HG03139 (cell line): ENCODE measurements at regions not wholly inside any gene's neighbourhood (a gene's known extent, or its start where the extent isn't known, plus 50 kb on each side); places are given as distances from the start of the nearest gene placed in this dataset.

ENCODE experiments used
- ATAC-seq: cut with Tn5 transposase; IDR thresholded peaks from one replicate; pipeline ENCODE4 v1.9.1; 2021; ENCODE audit not compliant: unreplicated experiment

- ATAC-seq = no peak
Measured at GRCh38 chr3:72193771-72194430, 409.0 kb upstream of the PROK2 start.

- no peak for ATAC-seq
Measured at GRCh38 chr3:72192572-72192971, 407.6 kb upstream of the PROK2 start.

GRCh38 chr3:72191209-72191960 is 406.4 kb upstream of the PROK2 start:
- no peak for ATAC-seq

GRCh38 chr3:72190050-72190449 is 405.1 kb upstream of the PROK2 start:
- no peak for ATAC-seq

- ATAC-seq = no peak
Measured at GRCh38 chr3:72189339-72189738, 404.4 kb upstream of the PROK2 start.

DNA sequence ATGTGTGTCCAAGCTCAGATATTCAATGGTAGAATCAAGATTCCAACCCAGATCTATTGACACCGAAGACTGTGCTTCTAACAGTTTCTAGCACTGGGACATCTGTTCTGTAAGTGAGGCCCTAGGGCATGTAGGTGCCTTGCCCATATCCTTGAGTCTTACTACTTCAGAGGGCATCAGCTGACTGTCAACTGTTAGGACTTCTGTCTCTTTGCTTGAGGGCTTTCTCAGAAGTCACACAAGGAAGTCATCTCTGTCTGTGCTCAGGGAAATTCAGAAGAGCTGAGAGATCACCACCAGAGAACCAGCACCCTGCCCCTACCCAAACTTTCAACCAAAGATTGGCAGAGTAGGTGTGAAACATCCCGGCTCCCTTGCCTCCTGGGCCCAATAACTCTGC is 403.6 kb upstream of the PROK2 start:
- no peak for ATAC-seq

- ATAC-seq = no peak
Measured at GRCh38 chr3:72187131-72187530, 402.2 kb upstream of the PROK2 start.

DNA sequence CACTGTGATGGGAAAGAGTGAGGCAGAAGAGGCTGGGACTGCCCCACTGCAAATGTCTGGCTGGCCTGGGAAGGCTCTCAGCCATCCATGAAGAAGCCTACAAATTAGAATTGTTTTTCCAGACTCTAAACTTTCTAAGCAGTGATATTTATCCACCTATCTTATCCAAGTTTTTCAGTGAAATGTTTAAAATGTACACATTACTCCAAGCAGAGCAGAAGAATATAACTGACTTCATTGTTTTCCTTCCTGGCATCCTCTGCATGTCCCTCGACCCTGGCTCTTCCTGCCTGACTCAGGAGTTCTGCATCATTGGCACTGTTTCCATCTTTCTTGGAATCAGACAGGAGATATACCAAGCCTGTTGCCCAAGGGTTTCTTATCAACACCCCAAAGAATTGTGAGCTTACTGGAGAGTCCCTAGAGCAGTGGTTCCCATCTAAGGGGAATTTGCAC is 401.5 kb upstream of the PROK2 start:
- no peak for ATAC-seq

GRCh38 chr3:72185549-72186399 is 400.8 kb upstream of the PROK2 start:
- no peak for ATAC-seq

GRCh38 chr3:72183489-72183888 is 398.5 kb upstream of the PROK2 start:
- ATAC-seq = no peak

- no peak for ATAC-seq
Measured at GRCh38 chr3:72182206-72182605, 397.3 kb upstream of the PROK2 start.

- no peak for ATAC-seq
Measured at GRCh38 chr3:72181251-72181650, 396.3 kb upstream of the PROK2 start.

GRCh38 chr3:72180405-72180804 is 395.5 kb upstream of the PROK2 start:
- ATAC-seq = no peak

GRCh38 chr3:72179107-72179464 is 394.1 kb upstream of the PROK2 start:
- no peak for ATAC-seq

DNA sequence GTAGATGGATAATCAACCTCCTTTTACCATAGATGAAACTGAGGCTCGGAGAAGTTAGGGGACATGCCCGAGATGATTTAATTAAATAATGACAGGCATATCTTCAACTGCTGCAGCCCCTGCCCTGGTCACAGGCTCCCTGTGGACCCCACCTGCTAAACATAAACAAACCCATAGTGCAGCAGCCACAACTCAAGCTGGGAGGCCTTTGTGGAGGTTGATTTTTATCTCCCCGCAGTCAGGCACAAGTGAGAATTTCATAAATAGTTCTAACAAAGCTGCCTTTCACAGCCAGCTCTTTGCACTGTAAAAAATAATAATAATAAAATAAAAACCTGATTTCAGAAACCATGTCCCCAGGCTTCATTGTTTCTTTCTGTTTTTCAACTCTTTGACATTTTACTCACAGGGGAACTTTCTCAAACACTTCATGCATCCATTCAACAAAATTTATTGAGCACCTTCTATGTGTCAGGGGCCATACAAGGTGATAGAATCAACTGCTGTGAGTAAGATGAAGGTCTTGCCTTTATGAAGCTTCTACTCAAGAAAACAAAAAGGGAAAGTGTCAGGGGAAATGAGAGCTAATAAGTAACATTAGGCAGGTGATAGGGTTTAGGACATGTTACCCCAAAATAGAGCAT is 393.6 kb upstream of the PROK2 start:
- no peak for ATAC-seq

- no peak for ATAC-seq
Measured at GRCh38 chr3:72177075-72178050, 392.4 kb upstream of the PROK2 start.

- peak; percentile 88 for ATAC-seq
Measured at GRCh38 chr3:72176537-72177041, 391.6 kb upstream of the PROK2 start.

DNA sequence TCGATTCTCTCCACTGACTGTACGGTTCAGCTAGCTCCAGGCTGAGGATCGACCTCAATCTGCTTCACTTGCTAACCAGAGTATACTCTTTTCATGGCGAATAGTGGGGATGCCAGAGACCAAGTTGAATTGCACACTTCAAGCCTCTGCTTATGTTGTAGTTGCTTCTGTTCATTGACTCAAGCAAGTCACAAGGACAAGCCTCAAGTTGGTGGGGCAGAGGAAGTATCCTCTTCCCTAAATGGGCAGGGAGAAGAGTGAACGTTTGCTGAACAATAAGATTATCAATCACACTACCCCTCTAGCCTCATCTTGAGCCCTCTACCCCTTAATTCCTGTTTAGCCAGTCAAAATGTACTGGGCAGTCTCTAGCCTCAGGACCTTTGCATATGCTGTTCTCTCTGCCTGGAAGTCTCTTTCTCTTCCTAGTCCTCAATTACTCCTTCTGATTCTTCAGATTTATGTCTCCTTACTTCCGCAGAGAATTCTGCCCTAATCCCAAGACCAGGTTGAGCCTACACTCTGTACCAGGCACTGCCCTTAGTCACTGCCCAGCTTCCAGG is 390.4 kb upstream of the PROK2 start:
- ATAC-seq = no peak

DNA sequence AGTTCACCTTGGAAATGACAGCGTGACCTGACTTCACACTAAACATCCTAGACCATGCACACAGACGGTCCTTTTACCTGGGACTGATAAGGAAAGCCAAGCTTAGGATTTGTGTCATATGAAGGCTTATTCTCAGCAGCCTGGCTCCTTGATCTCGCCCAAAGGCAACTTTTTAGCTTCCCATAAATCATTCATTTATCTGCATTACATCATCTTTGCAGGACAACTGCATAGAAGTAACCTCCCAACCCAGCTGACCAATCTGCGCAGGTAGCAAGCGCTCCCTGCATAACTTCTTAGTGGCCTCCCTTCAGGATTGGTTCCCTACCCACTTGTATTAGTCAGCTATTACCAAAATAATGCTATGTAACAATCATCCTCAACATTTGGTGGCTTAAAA is 389.9 kb upstream of the PROK2 start:
- no peak for ATAC-seq

DNA sequence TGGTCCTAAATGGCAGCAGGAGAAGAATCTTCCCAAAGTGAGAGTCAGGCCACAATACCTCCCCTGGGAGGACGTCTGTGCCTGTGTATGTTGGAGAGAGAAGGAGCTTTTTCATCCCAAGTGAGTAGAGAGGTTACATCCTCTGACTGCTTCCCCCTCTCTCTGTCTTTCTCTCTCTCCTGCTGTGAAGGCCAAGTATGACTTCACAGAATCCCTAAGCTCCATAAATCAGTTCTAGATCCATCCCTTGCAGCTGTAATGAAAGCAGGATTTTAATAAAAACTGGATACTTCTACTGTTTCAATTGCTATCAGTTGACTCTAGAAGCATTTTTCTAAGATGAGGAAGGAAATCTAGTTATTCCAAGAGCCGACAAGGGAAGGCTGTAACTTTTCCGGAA is 389.1 kb upstream of the PROK2 start:
- ATAC-seq = no peak
